ENCODE measurements at regions not wholly inside any gene's neighbourhood (a gene's known extent, or its start where the extent isn't known, plus 50 kb on each side); places are given as distances from the start of the nearest gene placed in this dataset.

GRCh38 chr5:117752403-117752802 lies 1177.8 kb upstream of the SEMA6A start:
- DNase-seq = no peak
- Histone ChIP-seq H3K36me3 (no peaks in the 10 kb centered on the region), H3K27me3 (no peaks in the 10 kb centered on the region), H3K4me1 (no peaks in the 10 kb centered on the region), H3K27ac (no peak overlapping the region), H3K4me3 (no peak overlapping the region), H3K9me3 (no peaks in the 10 kb centered on the region)
- 63 to 66% methylated on average over 2 of the region's 2 CpGs for WGBS, 2 donors
- no peak for TF ChIP-seq CTCF (IDR thresholded peaks at IDR 0.05)
- no peak for TF ChIP-seq POLR2A (IDR thresholded peaks at IDR 0.05)
- intact Hi-C loops (cut with DNase I) = no loop called here

DNA sequence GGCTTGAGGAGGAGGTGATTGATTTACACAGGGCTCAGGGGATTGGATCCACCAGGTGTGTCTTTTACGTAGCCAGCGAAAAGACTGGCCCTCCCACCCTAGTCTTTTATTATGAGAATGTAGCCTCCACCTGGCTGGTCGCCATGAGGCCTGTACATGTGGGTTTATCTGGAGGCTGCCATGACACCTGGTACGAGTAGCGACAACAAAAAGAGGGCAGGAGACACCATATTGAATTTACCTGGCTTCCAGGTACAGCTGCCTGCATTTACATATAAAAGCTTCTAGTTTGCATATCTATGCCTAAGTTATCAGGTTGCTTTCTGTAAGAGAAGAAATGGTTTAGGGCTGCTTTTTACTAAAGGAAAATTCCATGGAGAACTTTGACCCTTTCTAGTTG lies 1173.7 kb upstream of the SEMA6A start:
- Histone ChIP-seq H3K4me3 (no peak overlapping the region), H3K27me3 (no peaks in the 10 kb centered on the region), H3K36me3 (no peaks in the 10 kb centered on the region), H3K4me1 (no peaks in the 10 kb centered on the region), H3K9me3 (no peaks in the 10 kb centered on the region), H3K27ac (no peak overlapping the region)
- no peak for DNase-seq
- intact Hi-C loops (cut with DNase I) = no loop called here
- 77 to 86% methylated on average over 5 of the region's 5 CpGs for WGBS, 2 donors
- TF ChIP-seq CTCF (IDR thresholded peaks at IDR 0.05) = no peak
- TF ChIP-seq POLR2A (IDR thresholded peaks at IDR 0.05) = no peak

GRCh38 chr5:117743337-117743736 lies 1168.7 kb upstream of the SEMA6A start:
- Histone ChIP-seq H3K27me3 (no peaks in the 10 kb centered on the region), H3K4me1 (no peaks in the 10 kb centered on the region), H3K4me3 (no peak overlapping the region), H3K27ac (no peak overlapping the region), H3K36me3 (no peaks in the 10 kb centered on the region), H3K9me3 (no peaks in the 10 kb centered on the region)
- intact Hi-C loops (cut with DNase I) = no loop called here
- DNase-seq = no peak
- TF ChIP-seq CTCF (IDR thresholded peaks at IDR 0.05) (no peak), POLR2A (IDR thresholded peaks at IDR 0.05) (no peak)
- WGBS, 2 donors = 67 to 68% methylated on average over 5 of the region's 5 CpGs

GRCh38 chr5:117741655-117742206 lies 1167.1 kb upstream of the SEMA6A start:
- H3K9me3 ChIP-seq = no peaks in the 10 kb centered on the region
- DNase-seq = no peak
- no peak for TF ChIP-seq POLR2A (IDR thresholded peaks at IDR 0.05)
- no peak for TF ChIP-seq CTCF (IDR thresholded peaks at IDR 0.05)
- H3K27ac ChIP-seq = no peak overlapping the region
- H3K4me1 ChIP-seq = no peaks in the 10 kb centered on the region
- WGBS, 2 donors = 38 to 56% methylated on average over 1 of the region's 1 CpG
- H3K36me3 ChIP-seq = no peaks in the 10 kb centered on the region
- H3K27me3 ChIP-seq = no peaks in the 10 kb centered on the region
- intact Hi-C loops (cut with DNase I) = no loop called here
- H3K4me3 ChIP-seq = no peak overlapping the region

GRCh38 chr5:117740268-117740667 lies 1165.6 kb upstream of the SEMA6A start:
- no peak for DNase-seq
- Histone ChIP-seq H3K36me3 (no peaks in the 10 kb centered on the region), H3K9me3 (no peaks in the 10 kb centered on the region), H3K27me3 (no peaks in the 10 kb centered on the region), H3K4me3 (no peak overlapping the region), H3K4me1 (no peaks in the 10 kb centered on the region), H3K27ac (no peak overlapping the region)
- intact Hi-C loops (cut with DNase I) = no loop called here
- TF ChIP-seq CTCF (IDR thresholded peaks at IDR 0.05) (no peak), POLR2A (IDR thresholded peaks at IDR 0.05) (no peak)
